AG09319 (cell line): ENCODE measurements at regions not wholly inside any gene's neighbourhood (a gene's known extent, or its start where the extent isn't known, plus 50 kb on each side); places are given as distances from the start of the nearest gene placed in this dataset.

Experiments
- DNase-seq: peaks from one replicate; pipeline ENCODE4 v3.0.0-alpha.2; 2010; ENCODE audit warnings: low read depth; ENCODE audit errors: extremely low read depth
- TF ChIP-seq, protein P1 (sequence below): IDR thresholded peaks from 2 replicates; pipeline ENCODE4 v1.5.1; 2011; ENCODE audit warnings: low read depth, mild to moderate bottlenecking, inconsistent platforms, low read length, moderate library complexity

- no peak for DNase-seq
- TF ChIP-seq, protein P1, sequence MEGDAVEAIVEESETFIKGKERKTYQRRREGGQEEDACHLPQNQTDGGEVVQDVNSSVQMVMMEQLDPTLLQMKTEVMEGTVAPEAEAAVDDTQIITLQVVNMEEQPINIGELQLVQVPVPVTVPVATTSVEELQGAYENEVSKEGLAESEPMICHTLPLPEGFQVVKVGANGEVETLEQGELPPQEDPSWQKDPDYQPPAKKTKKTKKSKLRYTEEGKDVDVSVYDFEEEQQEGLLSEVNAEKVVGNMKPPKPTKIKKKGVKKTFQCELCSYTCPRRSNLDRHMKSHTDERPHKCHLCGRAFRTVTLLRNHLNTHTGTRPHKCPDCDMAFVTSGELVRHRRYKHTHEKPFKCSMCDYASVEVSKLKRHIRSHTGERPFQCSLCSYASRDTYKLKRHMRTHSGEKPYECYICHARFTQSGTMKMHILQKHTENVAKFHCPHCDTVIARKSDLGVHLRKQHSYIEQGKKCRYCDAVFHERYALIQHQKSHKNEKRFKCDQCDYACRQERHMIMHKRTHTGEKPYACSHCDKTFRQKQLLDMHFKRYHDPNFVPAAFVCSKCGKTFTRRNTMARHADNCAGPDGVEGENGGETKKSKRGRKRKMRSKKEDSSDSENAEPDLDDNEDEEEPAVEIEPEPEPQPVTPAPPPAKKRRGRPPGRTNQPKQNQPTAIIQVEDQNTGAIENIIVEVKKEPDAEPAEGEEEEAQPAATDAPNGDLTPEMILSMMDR, result no peak
Measured at GRCh38 chr5:162429142-162429541, 361.6 kb downstream of the GABRG2 start.

- DNase-seq, result no peak
- TF ChIP-seq, protein P1, result no peak
Measured at GRCh38 chr5:162434281-162434680, 366.7 kb downstream of the GABRG2 start.

GRCh38 chr5:162436055-162436454 is 368.5 kb downstream of the GABRG2 start:
- TF ChIP-seq, protein P1, result no peak
- DNase-seq, result no peak

DNA sequence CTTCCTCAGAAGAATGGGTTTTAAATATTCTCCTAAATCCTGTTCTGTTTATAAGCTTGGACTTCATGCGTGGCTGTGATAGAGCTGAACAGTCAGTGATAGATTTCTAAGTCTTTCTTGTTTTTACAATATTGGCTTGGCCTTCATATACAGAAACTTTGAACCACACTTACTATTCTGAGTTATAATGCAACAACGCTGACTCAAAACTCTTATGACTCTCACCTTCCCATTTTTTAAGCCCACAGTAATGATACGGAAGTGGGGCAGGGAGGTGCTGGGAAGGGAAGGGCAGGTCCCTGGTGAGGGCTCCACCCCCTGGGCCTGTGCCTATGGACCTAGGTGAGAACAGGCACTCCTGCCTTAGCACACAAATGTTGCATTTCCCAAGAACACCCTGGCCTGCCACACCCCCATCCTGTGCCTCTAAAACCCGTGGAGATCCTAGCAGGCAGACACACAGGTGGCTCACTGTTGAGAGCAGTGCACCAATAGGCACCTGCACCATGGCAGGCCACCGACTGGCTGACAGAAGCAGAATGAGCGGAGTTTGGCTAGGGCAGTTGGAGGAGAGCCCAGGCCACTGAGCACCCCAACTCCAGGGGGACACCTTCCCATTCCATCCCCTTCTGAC is 376.7 kb downstream of the GABRG2 start:
- TF ChIP-seq, protein P1, result no peak
- no peak for DNase-seq

DNA sequence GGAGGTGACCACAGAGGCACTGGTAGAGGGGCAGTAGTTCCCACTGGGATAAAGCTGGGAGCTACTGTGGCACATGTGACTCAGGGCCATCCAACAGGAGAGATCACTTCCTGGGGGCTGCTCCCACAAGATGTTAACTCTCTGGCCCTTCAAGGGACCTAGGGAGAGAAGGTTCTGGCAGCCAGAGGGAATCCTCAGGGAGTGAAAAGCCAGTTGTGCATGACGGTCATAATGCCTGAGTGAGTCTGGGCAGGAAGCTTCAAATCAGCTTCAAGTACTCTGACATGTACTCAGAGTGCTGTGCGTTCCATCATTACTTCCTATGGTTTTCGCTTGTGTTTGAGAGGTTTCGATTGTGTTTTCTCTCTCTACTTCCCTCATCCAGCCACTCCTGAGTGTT is 388.5 kb downstream of the GABRG2 start:
- TF ChIP-seq, protein P1, result no peak
- no peak for DNase-seq

DNA sequence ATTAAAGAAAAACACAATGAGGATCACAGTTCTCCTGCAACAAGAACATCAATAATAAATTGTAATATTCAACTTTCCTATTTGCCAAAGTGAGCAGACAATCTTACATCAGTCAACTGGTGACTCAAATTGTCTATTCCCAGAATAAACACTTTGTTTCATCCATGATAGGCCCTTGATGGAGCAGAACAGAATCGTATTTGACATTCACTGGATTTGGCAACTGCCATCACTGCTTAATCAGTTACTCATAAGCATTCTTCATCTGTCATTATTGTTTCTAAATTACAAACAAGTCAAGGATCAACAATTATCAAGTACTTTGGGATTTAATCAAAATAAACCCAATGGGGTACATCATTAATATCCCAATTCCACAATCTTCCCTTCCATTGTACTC is 398.4 kb downstream of the GABRG2 start:
- no peak for DNase-seq
- TF ChIP-seq, protein P1, result no peak

- TF ChIP-seq, protein P1, result no peak
- no peak for DNase-seq
Measured at GRCh38 chr5:162473041-162473714, 405.6 kb downstream of the GABRG2 start.
